NB4 (cell line): ENCODE measurements at regions not wholly inside any gene's neighbourhood (a gene's known extent, or its start where the extent isn't known, plus 50 kb on each side); places are given as distances from the start of the nearest gene placed in this dataset.

ENCODE experiments used
- CTCF ChIP-seq: IDR thresholded peaks from one replicate; pipeline ENCODE4 v1.5.1; 2012; ENCODE audit warnings: low read depth, low read length
- POLR2A ChIP-seq: IDR thresholded peaks from 2 replicates; pipeline ENCODE4 v1.6.1; 2011; ENCODE audit warnings: mild to moderate bottlenecking; ENCODE audit not compliant: insufficient read length; ENCODE audit errors: extremely low read depth

GRCh38 chr2:181290182-181290581 is 167.0 kb upstream of the ITGA4 start:
- TF ChIP-seq CTCF (no peak), POLR2A (no peak)
